ENCODE measurements at regions not wholly inside any gene's neighbourhood (a gene's known extent, or its start where the extent isn't known, plus 50 kb on each side); places are given as distances from the start of the nearest gene placed in this dataset.
"Not testable (repeated sequence)": the region's sequence is repeated elsewhere in the genome, so short reads cannot be mapped to it uniquely, and the experiment has no call there.

DNA sequence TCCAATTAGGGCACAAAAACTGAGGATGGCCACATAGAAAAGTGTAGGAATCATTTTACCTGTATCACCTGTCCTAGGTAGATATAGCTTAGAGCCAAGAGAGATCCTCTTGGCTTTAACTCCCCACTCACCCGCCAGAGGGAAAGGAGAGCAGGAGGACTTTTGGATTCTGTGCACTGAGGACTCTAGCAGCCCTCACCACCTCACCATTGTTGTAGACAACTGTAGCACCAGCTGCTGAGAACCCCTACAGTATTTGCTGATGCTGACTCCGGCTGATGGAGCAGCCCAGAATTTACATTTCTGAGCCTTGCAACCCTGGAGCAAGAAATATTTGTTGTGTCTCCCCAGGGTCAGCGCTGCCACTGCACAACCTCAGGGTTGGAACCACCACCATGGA is 2044.4 kb downstream of the OLFM4 start:
- DNase-seq (ENCODE audit: low spot score), result no peak
- intact Hi-C loops (cut with DNase I), result no loop called here

DNA sequence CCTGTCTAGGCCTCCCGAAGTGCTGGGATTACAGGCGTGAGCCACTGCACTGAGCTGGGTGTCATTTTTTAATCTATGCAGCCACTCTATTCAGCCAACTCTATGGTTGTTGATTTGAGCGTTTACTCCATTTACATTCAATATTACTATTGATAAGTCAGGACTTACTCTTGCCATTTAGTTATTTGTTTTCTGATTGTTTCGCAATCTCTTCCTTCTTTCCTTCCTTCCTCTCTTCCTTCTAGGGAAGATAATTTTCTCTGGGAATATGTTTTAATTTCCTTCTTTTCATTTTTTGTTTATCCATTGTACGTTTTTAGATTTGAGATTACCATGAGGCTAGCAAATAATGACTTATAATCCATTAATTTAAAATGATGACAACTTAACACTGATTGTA is 2056.0 kb downstream of the OLFM4 start:
- no peak for DNase-seq (ENCODE audit: low spot score)
- intact Hi-C loops (cut with DNase I), result no loop called here

DNA sequence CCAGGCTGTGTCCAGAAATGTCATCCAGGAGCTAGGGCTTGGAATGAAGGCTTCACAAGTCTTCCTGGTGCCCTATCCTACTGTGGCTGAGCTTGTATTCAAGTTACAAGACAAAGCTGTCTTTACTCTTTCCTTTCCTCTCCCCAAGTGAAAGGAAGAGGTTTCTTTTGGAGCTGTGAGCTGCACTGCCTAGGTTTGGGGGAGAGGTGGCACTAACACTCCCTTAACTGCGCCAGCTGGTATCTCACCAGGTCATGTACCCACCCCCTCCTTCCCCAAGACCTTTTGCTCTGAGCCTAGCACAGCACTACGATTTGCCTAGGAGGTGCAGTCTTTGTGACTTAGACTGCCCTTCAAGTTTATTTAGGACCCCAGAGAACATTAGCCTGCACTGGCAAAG is 2053.6 kb upstream of the PRR20A start:
- DNase-seq (ENCODE audit: low spot score), result no peak
- intact Hi-C loops (cut with DNase I), result no loop called here

DNA sequence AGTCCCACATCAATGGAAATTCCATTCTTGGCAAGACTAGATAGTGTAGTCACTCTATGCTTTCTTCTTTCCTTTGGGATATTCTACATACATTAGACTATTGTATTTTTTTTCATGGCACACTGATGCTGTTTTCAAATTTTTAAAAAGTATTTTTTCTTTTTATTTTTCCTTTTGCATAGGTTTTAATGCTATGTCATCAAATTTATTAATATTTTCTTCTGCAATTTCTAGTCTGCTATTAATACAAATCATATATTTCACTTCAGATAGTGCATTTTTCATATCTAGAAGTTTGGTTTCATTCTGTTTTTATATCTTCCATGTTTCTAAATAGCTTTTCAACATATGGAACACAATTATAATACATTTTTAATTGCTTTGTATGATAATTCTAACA is 2050.1 kb upstream of the PRR20A start:
- DNase-seq (ENCODE audit: low spot score), result no peak
- intact Hi-C loops (cut with DNase I), result no loop called here

DNA sequence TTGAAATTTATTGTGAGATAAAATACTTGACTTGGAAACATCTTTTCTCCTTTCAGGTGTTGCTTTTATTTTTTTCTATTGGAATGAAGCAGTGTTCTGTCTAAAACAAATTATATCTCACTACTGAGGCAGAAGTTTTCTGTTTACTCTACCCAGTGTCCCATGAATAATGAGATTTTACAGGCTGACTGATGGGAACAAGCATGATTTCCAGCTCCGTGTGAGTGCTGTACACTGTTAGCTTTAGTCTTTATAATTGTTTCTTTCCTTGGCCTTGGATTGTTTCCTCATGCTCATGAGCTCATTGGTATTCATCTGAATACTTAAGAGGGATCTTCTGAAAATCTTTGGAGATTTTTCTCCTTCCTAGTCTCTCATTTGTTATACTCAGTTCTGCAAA is 2049.5 kb upstream of the PRR20A start:
- intact Hi-C loops (cut with DNase I), result no loop called here
- no peak for DNase-seq (ENCODE audit: low spot score)

DNA sequence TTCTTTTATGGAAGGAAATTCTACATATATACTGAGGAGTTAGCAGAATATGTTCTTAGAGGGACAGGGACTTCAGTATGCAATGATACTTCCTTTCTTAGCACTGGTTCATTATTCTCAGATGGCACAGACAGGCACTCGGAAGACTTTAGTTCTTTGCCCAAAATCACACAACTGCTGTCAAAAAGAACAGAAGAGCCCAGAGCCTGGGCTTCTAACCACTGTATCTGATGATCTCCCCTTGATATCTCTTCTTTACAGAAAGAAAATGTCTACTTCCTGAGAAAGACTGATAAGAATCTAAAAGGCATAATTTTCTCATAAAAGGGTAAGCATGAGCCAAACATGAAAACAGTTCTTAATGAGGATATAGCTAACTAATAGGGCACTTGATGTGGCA is 2034.2 kb upstream of the PRR20A start:
- intact Hi-C loops (cut with DNase I), result no loop called here
- DNase-seq (ENCODE audit: low spot score), result no peak

DNA sequence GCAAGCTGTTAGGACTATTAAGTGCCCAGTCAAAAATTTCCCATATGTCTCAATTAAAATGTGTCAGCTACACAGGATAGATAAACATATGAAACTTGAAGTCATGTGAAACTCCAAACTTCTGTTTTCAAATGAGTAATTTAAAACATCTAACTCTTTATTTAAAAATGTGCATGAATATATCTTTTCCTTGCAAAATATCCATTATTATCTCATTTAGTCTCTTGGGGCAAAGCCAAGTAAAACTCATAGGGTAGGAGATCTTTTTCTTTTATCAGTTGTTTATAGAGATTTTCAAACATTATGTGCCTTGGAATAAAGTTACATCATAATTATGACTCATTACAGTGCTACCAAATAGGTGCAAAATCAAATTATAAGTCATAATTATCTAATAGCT is 2020.1 kb upstream of the PRR20A start:
- intact Hi-C loops (cut with DNase I), result no loop called here
- DNase-seq (ENCODE audit: low spot score), result no peak

DNA sequence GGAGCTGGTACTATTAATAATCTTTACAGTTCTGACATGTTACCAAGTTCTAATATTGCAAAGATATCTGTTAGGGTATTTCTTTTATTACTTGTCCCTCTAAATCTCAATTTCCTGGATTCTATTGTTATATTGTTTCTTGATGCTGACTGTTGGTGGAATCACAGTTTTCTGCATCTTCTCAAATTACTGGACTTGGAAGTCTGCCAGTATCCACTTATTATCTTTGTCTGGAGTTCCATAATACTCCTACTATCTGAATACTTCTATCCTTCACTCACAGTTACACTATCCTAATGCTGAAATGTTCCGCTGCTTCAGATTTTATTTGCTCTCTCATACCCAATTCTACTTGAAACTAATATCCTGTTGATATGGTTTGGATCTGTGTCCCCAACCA is 1985.7 kb upstream of the PRR20A start:
- intact Hi-C loops (cut with DNase I), result no loop called here
- DNase-seq (ENCODE audit: low spot score), result no peak

DNA sequence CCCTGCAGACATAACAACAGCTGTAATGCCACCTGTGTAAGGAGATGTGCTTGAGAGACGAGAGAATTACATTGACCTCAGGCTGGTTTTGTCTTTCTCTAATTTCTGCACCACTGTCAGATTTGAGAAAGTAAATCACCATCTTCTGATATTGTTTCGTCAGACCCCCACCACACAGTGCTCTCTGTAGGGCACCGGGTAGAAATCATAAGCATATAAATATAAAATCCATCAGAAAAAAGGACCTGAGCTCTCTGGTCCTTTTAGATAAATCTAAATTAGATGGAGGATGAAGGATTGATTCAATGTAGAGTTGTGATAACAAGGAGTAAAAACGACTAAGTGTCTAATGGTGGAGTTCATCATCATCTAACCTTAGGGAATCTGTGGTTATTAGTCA is 1981.0 kb upstream of the PRR20A start:
- no peak for DNase-seq (ENCODE audit: low spot score)
- intact Hi-C loops (cut with DNase I), result no loop called here

DNA sequence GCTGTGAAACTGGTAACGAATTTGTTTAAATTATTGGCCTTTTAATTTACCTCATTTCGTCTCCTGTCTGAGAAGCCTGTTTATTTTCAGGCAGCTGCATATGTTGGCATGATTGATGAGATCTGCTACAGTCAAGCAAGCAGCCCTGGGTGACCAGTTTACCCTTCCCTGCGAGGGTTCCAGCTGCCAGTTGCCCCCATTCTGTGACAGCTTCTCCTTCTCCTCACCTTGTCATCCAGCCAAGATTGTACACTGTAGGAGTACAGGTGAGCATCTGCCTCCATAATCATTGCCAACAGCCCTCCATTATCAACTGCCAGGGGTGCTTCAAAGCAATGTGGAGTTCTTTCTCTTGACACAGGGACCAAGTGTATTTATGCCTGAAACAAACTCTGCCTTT is 1979.9 kb upstream of the PRR20A start:
- no peak for DNase-seq (ENCODE audit: low spot score)
- intact Hi-C loops (cut with DNase I), result no loop called here

DNA sequence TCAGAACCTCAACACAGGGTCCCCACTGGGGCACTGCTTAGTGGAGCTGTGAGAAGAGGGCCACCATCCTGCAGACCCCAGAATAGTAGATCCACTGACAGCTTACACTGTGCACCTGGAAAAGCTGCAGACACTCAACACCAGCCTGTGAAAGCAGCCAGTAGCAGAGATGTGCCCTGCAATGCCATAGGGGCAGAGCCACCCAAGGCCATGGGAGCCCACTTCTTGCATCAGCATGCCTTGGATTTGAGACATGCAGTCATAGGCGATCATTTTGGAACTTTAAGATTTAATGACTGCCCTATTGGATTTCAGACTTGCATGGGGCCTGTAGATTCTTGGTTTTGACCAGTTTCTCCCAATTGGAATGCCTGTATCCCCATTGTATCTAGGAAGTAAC is 1962.1 kb upstream of the PRR20A start:
- intact Hi-C loops (cut with DNase I); DNase-seq (ENCODE audit: low spot score): not testable (repeated sequence)

DNA sequence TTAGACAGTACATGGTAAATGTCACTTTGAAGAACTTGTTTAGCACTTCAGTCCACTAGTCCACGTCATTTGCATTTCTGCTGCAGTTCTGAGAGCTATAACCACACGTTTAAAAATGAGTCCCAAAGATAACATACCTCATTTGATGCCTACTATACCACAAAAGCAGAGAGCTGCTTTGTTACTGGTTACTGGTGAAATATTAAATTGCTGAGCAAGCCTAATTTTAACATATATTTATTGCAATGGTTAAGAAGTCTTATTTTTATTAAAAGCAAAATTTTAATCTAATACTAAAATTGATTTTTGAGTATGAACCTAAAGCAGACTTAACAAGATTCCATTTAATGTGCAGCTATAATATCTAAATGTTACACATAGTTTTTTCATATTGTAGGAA is 1949.7 kb upstream of the PRR20A start:
- intact Hi-C loops (cut with DNase I), result no loop called here
- DNase-seq (ENCODE audit: low spot score), result no peak

DNA sequence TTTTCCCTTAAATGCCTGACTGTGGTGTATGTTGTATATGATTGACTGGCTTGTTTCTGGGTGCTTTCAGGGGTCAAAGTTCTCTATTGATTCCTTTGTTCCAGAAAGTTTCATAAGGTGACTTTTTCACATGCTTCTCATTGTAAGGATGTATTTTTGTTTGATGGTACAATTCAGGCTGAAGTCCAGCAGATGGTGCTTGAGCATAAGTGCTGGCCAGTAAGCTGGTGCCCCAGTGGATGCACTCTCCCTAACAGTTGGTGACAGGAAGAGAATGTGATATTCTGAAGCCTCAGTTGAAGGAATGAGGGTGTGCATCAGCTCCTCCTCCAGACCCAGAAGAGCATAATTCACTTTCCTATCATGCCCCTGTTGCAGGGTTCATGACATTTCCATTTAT is 1941.6 kb upstream of the PRR20A start:
- no peak for DNase-seq (ENCODE audit: low spot score)
- intact Hi-C loops (cut with DNase I), result no loop called here

DNA sequence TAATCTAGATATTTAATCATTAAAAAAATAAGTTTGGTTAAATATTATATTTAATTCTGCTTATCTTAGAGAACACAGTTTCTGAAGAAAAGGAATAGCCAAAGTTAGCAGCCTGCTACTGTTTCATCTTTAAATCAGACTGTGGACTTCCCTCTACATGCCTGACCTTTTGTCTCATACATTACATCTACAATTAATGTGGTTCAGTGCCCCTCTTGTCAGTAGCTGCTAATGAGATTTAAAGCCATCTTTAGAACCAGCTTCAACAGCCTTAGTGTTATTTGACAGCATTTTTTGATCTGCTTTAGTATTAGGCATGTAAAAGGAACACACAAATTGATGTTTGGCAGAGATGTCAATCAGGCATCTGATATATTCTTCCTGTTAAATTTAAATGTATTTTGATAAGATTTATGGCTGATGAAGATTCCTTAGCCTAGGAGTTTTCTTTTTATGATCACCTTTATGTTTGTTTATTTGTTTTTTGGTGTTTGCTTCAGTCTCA is 1925.8 kb upstream of the PRR20A start:
- DNase-seq (ENCODE audit: low spot score), result no peak
- intact Hi-C loops (cut with DNase I), result no loop called here

DNA sequence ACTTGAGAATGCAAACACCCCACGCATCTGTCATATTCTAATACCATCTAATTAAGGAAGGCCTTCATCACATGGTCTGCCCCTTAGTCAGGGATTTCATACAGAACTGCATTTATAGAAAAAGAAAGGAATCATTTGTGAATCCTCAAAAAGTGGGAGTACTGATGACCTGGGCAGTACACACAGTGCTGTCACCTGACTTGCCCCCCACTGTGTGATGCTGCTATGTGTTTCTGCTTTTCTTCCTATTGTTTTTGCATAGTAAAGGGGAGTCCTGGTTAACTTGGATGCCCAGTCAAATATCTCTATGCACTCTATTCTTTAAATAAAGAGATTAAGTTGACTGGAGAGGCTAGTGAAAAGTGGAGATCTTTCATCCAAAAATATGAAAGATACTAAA is 1921.2 kb upstream of the PRR20A start:
- intact Hi-C loops (cut with DNase I), result no loop called here
- DNase-seq (ENCODE audit: low spot score), result no peak

DNA sequence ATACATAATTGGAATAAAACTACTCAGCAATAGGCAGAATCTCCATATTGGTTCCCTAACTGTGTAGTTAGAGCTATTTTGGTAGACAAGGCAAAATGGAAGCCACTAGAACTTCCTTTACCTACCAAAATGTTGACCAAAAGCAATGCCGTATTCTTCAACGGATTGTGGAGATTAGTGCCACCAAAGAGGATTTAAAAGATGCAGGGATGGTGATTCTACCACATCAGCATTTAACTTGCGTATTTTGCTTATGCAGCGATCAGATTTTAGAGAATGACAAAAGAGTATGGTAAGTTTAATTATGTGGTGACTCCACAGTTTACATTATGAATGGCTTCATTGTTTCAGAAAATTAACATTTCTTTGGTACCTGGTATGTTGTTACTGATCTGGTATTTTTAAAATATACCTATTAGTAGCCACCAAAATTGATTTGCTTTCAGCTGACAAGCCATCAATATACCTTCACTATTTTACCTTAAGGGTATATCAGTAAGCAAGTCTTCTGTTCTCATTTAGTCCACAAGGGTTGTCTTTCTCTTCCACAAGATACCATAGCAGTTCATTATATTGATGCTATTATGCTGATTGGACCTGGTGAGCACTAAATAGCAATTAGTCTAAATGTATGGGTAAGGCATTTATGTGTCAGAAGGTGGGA is 1910.7 kb upstream of the PRR20A start:
- no peak for DNase-seq (ENCODE audit: low spot score)
- intact Hi-C loops (cut with DNase I), result no loop called here

DNA sequence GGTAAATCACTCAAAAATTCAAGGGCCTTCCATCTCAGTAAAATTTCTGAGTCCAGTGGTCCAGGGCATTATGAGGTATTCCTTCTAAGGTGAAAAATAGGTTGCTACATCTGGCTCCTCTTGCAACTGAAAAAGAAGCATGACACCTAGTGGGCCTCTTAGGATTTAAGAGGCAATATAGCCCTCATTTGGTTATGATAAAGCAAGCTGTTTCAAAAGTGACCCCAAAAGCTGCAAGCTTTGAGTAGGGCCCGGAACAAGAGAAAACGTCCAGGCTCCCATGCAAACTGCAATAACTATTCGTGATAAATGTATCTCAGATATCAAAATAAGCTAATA is 1910.2 kb upstream of the PRR20A start:
- intact Hi-C loops (cut with DNase I), result no loop called here
- no peak for DNase-seq (ENCODE audit: low spot score)

DNA sequence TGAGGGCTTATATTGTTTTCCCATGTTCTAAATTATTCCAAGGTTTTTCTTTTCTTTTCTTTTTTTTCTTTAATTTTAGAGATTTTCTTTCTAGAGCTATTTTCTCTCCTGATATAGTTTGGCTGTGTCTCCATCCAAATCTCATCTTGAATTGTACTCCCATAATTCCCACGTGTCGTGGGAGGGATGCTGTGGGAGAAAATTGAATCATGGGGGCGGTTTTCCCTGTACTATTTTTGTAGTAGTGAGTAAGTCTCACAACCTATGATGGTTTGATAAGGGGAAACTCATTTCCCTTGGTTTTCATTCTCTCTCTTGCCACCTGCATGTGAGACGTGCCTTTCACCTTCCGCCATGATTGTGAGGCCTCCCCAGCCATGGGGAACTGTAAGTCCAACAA is 1906.4 kb upstream of the PRR20A start:
- DNase-seq (ENCODE audit: low spot score), result no peak
- intact Hi-C loops (cut with DNase I), result no loop called here

DNA sequence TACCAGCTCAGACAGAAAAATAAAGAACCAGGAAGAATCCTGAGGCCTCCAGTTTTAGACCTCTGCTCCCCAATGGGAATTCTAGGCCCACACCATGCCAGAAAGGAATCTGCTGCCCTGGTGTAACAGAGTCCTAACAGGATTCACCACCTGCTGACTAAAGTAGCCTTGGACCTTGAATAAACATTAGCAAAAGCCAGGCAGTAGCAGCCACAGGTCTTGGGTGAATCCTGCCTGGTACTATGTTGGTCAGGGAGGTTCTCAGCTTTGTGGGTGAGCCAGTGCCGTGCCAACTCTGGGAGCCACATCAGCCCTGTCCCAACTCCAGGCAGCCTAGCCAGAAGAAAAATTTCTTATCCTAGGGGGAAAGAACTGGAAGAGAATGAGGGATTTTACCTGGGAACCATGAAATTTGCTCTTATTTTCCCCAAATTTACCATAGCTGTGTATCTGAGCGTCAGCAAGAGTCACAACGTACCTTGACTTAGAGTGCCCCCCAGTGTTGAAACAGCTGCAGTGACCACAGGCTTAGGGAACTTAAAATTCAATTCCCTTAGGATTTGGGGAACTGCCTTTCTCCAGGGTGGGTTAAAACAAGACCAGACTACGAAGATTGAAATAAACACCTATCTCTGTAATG is 1895.6 kb upstream of the PRR20A start:
- DNase-seq (ENCODE audit: low spot score), result no peak
- intact Hi-C loops (cut with DNase I), result no loop called here

DNA sequence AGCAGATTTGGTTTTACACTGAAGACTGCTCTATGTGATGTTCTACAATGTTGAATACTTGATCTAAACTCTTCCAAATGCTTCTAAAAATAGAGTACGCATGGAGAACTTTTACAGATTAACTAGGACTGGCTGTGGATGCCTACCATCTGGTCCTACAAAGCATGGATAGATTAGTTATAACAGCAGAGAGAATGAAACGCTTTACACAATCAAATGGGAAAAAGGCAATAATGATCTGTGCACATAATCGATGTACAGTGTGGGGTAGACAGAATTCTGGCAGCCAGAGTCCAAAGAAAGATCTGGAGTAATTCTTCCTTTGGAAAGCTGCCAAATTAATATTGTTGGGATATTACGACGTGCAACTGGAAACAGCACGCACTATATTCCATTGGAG is 1885.5 kb upstream of the PRR20A start:
- DNase-seq (ENCODE audit: low spot score), result no peak
- intact Hi-C loops (cut with DNase I), result no loop called here

DNA sequence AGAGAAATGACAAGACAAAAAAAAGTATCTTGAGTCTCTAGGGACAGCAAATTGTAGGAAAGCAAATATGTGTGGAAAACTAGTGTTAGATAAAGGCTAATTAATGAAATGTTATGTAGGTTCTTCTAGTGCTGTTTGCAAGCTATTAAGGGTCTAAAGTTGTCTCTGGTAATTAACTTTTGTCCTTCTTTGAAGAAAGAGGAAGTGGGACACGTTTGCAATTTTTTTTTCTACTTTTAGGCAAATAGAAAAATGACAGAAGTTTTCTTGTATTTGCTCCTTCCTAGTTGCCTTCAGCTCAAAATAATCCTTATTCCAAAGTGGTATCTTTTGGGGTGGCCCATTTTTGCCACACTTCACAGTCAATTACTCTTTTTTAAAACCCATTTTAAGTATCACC is 1877.7 kb upstream of the PRR20A start:
- intact Hi-C loops (cut with DNase I), result no loop called here
- DNase-seq (ENCODE audit: low spot score), result no peak

DNA sequence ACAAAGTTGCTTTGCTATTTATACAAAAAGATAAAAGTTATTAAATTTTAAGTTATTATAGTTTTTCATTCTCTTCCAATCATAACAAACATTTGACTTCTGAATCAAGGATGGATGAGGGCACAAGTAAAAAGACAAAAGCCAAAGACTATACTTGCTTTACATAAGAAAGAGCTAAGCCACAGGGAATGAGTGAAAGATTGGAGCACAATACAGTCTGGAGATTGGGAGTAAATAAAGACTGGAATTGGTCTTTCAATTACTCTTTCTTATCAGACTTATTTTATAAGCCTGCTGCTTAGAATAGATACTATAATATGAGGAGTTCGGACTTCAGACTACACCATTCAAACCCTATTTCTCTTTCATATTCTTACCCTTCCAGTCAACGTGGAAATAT is 1874.1 kb upstream of the PRR20A start:
- DNase-seq (ENCODE audit: low spot score), result no peak
- intact Hi-C loops (cut with DNase I), result no loop called here

Data from cardiac septum (tissue), 1 donor.